Left colon (tissue), 2 donors: ENCODE measurements at regions not wholly inside any gene's neighbourhood (a gene's known extent, or its start where the extent isn't known, plus 50 kb on each side); places are given as distances from the start of the nearest gene placed in this dataset.
"Not testable (repeated sequence)": the region's sequence is repeated elsewhere in the genome, so short reads cannot be mapped to it uniquely, and the experiment has no call there.

Source experiments
- ATAC-seq: fragments of 200-7000 bp; cut with Tn5 transposase; one replicate; pipeline ENCODE4 v1.9.1; 2020; ENCODE audit warnings: mild to moderate bottlenecking, moderate library complexity
- DNase-seq, 2 donors: peaks; one replicate each; pipeline ENCODE4 v3.0.0-alpha.2; 2020
- intact Hi-C, 2 donors: fragments of 100-400 bp; cut with DNase I in 1 of 2; cut with micrococcal nuclease in 1 of 2; formaldehyde crosslinking; loops; one replicate each; pipeline versions ENCODE4 v1.11.2 to v1.14.0; 2022; cut with DNase I, micrococcal nuclease
- donor health status: DM: no; HTN: no; CAD: no.
- donor health status: DM: yes; HTN: yes; CAD: no.

GRCh38 chr10:34018129-34018528 lies 683.7 kb upstream of the NRP1 start:
- DNase-seq (no peak), ATAC-seq (no peak)
- intact Hi-C loops = no loop called here

GRCh38 chr10:34017281-34017680 lies 682.8 kb upstream of the NRP1 start:
- intact Hi-C loops = no loop called here
- no peak for ATAC-seq

DNA sequence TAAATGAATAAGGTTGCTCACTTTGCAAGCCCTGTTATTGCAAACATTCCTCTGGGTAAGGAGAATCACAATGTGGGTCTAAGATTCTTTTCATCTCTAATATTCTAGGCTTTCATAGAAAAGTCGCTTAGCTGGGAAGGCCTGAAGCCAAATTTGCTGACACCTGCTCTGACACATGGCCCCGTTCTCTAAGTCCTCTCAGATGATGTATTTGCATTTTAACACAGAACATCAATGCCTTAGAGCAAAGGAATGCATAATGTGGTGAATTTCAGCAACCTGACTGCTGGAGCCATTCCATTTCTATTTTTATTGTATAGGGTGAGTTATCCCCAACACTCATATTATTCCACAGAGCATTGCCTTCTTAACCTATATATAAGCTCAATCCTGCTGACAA lies 682.1 kb upstream of the NRP1 start:
- intact Hi-C loops = no loop called here
- DNase-seq = no peak
- no peak for ATAC-seq

More at GRCh38 chr10:34017281-34017680, 682.8 kb upstream of the NRP1 start:
- DNase-seq = no peak

GRCh38 chr10:34015700-34016099 lies 681.2 kb upstream of the NRP1 start:
- intact Hi-C loops = no loop called here
- ATAC-seq = no peak
- DNase-seq = no peak

DNA sequence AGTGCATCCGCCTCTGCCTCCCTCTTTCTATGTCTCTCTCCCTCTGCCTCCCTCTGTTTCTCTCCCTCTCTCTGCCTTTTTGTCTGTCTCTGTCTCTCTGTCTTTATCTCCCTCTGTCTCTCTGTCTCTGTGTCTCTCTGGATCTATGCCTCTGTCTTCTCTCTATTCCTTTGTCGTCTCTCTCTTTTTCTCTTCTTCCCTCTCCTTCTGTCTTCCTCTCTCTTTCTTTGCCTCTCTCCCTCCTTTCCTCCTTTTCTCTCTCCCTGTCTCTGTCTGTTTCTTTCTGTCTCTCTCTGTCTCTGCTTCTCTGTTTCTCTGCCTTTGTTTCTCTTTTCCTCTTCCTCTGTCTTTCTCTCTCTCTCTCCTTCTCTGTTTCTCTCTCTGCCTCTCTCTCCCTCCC lies 678.8 kb upstream of the NRP1 start:
- intact Hi-C loops = no loop called here
- ATAC-seq (no peak), DNase-seq (no peak)

- intact Hi-C loops = no loop called here
- no peak for ATAC-seq
- DNase-seq = no peak
These were observed 676.4 kb upstream of the NRP1 start for GRCh38 chr10:34010891-34011290.

GRCh38 chr10:34010228-34010627 lies 675.8 kb upstream of the NRP1 start:
- intact Hi-C loops, ATAC-seq, DNase-seq: not testable (repeated sequence)

DNA sequence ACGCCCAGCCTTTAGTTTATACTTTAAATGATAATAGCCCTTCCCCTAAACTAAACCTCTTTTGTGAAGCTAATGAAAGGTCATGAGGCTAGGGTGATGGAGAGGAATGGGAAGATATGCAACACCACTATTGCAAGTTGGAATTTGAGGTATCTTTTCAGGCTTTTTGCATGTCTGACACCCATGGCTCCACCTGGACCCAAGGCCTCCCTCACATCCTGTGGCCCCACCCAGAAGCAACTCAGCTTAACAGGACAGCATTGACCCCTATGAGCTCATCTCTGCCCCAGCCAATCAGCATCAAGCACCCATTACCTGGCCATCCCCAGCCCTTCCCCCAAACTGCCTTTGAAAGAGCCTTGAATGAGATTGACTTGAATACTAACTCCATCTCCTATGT lies 674.2 kb upstream of the NRP1 start:
- no peak for ATAC-seq
- no peak for DNase-seq
- intact Hi-C loops = no loop called here

- DNase-seq (no peak), ATAC-seq (no peak)
- intact Hi-C loops = no loop called here
These were observed 672.0 kb upstream of the NRP1 start for GRCh38 chr10:34006471-34006870.

- DNase-seq (no peak), ATAC-seq (no peak)
- intact Hi-C loops = no loop called here
These were observed 669.1 kb upstream of the NRP1 start for GRCh38 chr10:34003561-34003960.

DNA sequence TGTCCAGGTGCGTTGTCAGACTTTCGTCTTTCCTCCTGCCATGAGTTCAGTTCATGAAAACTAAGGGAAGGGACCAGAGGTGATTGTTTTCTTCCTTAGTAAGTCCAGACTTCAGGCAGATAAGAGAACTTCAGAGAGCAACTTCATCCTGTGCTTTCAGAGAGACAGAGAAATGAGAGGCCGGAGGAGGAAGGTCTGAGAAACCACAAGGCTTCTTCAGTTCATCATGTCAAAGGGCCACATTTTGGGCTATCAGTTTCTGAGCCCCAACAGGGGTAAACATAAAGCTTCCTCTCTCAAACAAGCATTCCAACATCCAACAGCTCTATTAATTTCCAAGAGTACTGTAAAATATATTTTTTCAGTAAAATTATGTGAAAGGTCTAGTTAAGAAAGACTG lies 668.4 kb upstream of the NRP1 start:
- ATAC-seq (no peak), DNase-seq (no peak)
- intact Hi-C loops = no loop called here

GRCh38 chr10:34001831-34002230 lies 667.4 kb upstream of the NRP1 start:
- ATAC-seq (no peak), DNase-seq (no peak)
- intact Hi-C loops = no loop called here

DNA sequence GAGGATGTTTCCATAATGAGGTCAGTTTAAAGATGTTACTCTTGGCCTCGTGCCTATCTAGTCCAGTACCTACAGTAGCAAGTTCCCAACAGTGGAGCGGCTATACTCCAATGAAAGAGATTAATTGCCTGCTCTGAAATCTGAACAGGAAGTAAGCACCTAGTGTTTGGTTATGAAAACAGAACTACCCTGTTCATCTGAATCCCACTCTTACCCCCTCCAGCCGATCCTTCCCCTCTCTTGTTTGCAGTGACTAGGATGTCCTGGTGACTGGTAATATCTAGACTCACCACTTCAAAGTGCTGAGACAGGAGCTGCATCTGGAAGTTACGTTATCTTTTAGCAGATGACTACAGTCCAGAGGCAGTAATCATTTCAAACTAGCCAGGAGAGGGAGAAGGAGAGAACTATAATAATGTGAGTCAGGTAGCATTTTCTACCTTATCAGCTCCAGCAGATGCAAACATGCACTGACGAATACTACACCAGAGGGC lies 666.7 kb upstream of the NRP1 start:
- ATAC-seq = no peak
- DNase-seq = no peak
- intact Hi-C loops = no loop called here

DNA sequence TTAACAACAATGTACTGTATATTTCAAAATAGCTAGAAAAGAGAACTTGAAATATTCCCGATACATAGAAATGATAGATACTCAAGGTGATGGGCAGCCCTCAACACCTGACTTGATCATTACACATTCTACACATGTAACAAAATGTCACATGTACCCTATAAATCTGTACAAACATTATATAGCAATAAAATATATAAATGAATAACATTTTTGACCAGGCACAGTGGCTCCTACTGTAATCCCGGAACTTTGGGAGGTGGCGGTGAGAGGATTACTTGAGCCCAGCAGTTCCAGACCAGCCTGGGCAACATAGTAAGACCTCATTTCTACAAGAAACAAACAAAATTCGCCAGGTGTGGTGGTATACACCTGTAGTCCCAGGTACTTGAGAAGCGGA lies 659.5 kb upstream of the NRP1 start:
- ATAC-seq (peak; percentile 90), DNase-seq (peak in 1 of 2 donors; percentile 7)
- intact Hi-C loops = no loop called here

DNA sequence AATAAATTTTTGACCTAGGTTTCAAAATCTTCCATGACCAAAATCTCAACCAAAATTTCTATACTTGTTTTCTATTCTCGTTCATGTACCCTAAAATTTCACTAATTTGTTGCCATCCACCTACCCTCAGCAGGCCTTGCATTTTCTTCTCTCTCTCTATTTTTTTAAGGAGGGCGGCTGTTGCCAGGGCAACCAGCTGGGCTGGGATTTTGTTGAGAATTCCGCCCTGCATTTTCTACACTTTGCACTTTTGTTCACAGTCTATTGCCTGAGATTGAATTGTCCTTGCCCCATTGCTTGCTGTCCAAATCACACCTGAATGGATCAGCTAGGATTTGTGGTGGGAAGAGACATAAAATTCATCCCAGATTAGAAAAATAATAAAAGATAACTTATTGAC lies 657.5 kb upstream of the NRP1 start:
- intact Hi-C loops = no loop called here
- ATAC-seq (no peak), DNase-seq (no peak)

DNA sequence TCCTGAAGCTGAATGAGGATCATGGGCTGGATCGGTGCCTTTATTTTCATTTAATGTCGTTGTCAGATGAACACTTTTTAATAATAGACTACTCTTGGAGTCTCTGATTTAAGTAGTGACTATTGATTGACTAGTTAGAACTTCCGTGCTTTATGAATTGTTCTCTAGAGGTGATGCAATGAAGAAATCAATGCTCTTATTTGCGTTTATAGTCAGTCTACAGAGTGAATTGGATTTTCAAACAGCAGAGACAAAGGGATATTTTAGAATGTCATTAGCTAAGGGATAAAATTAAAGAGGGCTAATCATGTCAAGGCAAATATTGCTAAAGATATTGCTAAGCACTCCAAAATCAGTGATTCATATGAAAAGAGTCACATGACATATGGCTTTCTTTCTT lies 652.0 kb upstream of the NRP1 start:
- intact Hi-C loops = no loop called here
- DNase-seq (no peak), ATAC-seq (no peak)

GRCh38 chr10:33986016-33986415 lies 651.5 kb upstream of the NRP1 start:
- ATAC-seq = no peak
- intact Hi-C loops = no loop called here
- no peak for DNase-seq

GRCh38 chr10:33982995-33983394 lies 648.5 kb upstream of the NRP1 start:
- DNase-seq (no peak), ATAC-seq (no peak)
- intact Hi-C loops = no loop called here

DNA sequence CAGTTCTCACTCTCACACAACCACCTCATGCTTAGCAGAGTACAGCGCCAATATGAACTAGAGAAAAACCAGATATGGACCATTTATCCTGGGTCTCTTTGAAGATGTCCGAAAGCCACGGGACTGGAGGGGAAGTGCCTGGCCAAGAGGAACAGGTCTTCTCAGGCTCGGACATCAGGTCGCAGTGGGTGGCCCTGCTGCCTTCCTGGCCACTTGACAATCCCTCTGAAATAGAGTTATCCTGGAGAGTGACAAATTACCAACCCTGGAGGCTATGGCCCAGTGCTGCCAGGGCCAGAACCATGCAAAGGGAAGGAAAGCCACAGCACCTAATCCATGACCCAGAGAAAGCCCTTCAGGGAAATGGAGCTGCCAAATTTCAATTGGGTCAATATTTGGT lies 646.8 kb upstream of the NRP1 start:
- no peak for ATAC-seq
- intact Hi-C loops = no loop called here
- no peak for DNase-seq

DNA sequence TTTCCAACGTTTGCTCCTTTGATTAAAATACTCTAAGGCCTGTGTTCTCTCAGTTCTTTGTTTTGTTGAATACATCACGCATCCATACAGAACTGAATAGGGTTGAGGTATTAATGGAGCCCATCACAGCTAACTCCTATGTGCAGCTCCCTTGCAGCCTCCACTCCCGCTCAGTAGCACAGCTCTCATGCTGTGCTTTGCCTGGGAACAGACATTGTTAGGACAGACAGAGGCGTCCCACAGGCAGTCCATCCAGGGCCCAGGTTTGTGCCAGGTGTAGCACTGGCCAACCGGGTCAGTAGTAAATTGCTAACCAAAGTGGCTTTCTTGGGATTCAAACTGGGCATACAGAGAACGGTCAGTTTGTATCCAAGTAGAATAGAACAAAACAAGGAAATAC lies 644.7 kb upstream of the NRP1 start:
- DNase-seq (no peak), ATAC-seq (no peak)
- intact Hi-C loops = no loop called here

GRCh38 chr10:33975481-33975880 lies 641.0 kb upstream of the NRP1 start:
- ATAC-seq = no peak
- intact Hi-C loops = no loop called here
- DNase-seq = no peak

DNA sequence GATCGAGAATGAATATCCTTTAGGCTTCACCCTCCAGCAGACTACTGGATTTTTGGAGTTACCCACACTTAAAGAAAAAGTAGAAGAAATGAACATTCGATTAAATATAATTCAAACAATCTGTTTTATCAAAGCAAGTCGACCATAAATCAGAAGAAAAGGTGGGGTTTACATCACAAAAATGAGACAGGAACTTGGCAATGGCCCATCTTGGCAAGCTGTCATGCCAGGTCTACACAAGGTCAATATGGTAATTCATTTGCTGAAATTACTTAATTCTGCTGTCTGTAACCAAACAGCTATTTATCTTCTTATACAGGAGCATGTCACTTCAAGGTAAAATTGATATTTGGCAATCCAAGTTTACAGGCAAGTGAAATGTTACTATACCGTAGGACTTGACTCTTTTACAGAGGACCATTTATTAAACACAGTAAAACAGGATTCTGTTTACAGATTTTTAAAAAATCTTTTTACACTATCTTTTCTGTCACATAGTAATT lies 640.6 kb upstream of the NRP1 start:
- ATAC-seq = no peak
- intact Hi-C loops = no loop called here
- DNase-seq = no peak
